NB4 (cell line): ENCODE measurements at regions not wholly inside any gene's neighbourhood (a gene's known extent, or its start where the extent isn't known, plus 50 kb on each side); places are given as distances from the start of the nearest gene placed in this dataset.
"Not testable (repeated sequence)": the region's sequence is repeated elsewhere in the genome, so short reads cannot be mapped to it uniquely, and the experiment has no call there.

Experiments
- DNase-seq: peaks from one replicate; pipeline ENCODE4 v3.0.0; 2010; ENCODE audit warnings: low read depth
- H3K4me3 ChIP-seq: one replicate; pipeline ENCODE4 v1.5.1; 2011; ENCODE audit warnings: mild to moderate bottlenecking, low read depth, low read length, moderate library complexity
- CTCF ChIP-seq: IDR thresholded peaks from one replicate; pipeline ENCODE4 v1.5.1; 2012; ENCODE audit warnings: low read depth, low read length
- MAX ChIP-seq: IDR thresholded peaks from 2 replicates; pipeline ENCODE4 v1.6.1; 2011; ENCODE audit warnings: low read depth, low read length
- MYC ChIP-seq: IDR thresholded peaks from 2 replicates; pipeline ENCODE4 v1.6.1; 2011; ENCODE audit warnings: low read depth, low read length
- POLR2A ChIP-seq: IDR thresholded peaks from 2 replicates; pipeline ENCODE4 v1.6.1; 2011; ENCODE audit warnings: mild to moderate bottlenecking; ENCODE audit not compliant: insufficient read length; ENCODE audit errors: extremely low read depth

GRCh38 chr11:81802591-81802990 lies 931.1 kb downstream of the FAM181B start:
- TF ChIP-seq MAX (no peak), CTCF (no peak), POLR2A (no peak), MYC (no peak)
- no peak overlapping the region for H3K4me3 ChIP-seq
- DNase-seq = no peak

- no peak for DNase-seq
- TF ChIP-seq CTCF = no peak
- no peak for TF ChIP-seq POLR2A
- TF ChIP-seq MAX = no peak
- TF ChIP-seq MYC = no peak
- no peak overlapping the region for H3K4me3 ChIP-seq
Measured at GRCh38 chr11:81792416-81792815, 941.2 kb downstream of the FAM181B start.

GRCh38 chr11:81787584-81788049 lies 946.0 kb downstream of the FAM181B start:
- TF ChIP-seq POLR2A = no peak
- TF ChIP-seq CTCF = peak; percentile 13
- H3K4me3 ChIP-seq = no peak overlapping the region
- DNase-seq = peak; percentile 50

- no peak overlapping the region for H3K4me3 ChIP-seq
- TF ChIP-seq MAX = no peak
- no peak for TF ChIP-seq POLR2A
- no peak for TF ChIP-seq MYC
- TF ChIP-seq CTCF = no peak
- no peak for DNase-seq
Measured at GRCh38 chr11:81772166-81772565, 961.5 kb downstream of the FAM181B start.

- H3K4me3 ChIP-seq, DNase-seq: not testable (repeated sequence)
Measured at GRCh38 chr11:81769906-81770305, 963.8 kb downstream of the FAM181B start.

GRCh38 chr11:81756864-81757595 lies 976.6 kb downstream of the FAM181B start:
- TF ChIP-seq MAX (no peak), CTCF (no peak), POLR2A (no peak), MYC (no peak)
- no peak for DNase-seq
- no peak overlapping the region for H3K4me3 ChIP-seq
